Uterus (tissue), 2 donors: ENCODE measurements at regions not wholly inside any gene's neighbourhood (a gene's known extent, or its start where the extent isn't known, plus 50 kb on each side); places are given as distances from the start of the nearest gene placed in this dataset.

Experiments used
- POLR2A ChIP-seq, 2 donors: fragments of 450-650 bp; IDR thresholded peaks; one replicate each; pipeline ENCODE4 v1.6.1; 2016; ENCODE audit warnings: antibody characterized with exemption in 2 of 2, mild to moderate bottlenecking in 1 of 2, moderate library complexity in 1 of 2
- TF ChIP-seq, protein P1 (sequence below), 4 experiments: fragments of 200-600 bp in 2 of 4; fragments of 450-650 bp in 2 of 4; sonication (generic) in 2 of 4; IDR thresholded peaks; one replicate each; pipeline ENCODE4 v1.5.1; 2016 to 2019; ENCODE audit warnings: antibody characterized with exemption in 4 of 4, mild to moderate bottlenecking in 2 of 4, moderate library complexity in 1 of 4

DNA sequence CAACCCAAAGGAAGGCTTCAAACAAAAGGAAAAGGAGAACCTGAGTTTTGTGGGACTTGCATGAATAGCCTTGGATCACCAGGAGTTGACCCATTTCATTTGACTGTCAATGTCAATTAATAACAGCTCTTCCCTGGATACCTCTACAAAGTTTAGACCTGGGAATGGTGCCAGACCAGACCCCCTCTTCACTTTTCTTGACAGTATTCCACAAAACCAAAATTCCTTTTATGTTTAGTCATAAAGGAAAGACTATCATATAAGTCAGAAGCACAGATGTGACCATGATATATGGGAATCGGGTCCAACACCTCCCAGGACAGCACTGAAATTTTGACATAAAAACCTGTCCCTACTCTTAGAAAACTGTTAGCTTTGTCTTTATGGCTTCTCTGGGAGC lies 191.8 kb downstream of the LYPLAL1 start:
- TF ChIP-seq, protein P1, sequence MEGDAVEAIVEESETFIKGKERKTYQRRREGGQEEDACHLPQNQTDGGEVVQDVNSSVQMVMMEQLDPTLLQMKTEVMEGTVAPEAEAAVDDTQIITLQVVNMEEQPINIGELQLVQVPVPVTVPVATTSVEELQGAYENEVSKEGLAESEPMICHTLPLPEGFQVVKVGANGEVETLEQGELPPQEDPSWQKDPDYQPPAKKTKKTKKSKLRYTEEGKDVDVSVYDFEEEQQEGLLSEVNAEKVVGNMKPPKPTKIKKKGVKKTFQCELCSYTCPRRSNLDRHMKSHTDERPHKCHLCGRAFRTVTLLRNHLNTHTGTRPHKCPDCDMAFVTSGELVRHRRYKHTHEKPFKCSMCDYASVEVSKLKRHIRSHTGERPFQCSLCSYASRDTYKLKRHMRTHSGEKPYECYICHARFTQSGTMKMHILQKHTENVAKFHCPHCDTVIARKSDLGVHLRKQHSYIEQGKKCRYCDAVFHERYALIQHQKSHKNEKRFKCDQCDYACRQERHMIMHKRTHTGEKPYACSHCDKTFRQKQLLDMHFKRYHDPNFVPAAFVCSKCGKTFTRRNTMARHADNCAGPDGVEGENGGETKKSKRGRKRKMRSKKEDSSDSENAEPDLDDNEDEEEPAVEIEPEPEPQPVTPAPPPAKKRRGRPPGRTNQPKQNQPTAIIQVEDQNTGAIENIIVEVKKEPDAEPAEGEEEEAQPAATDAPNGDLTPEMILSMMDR (IDR thresholded peaks at IDR 0.05) = no peak
- TF ChIP-seq POLR2A (IDR thresholded peaks at IDR 0.05) = no peak
